Cardiac fibroblast (primary cell): ENCODE measurements at regions not wholly inside any gene's neighbourhood (a gene's known extent, or its start where the extent isn't known, plus 50 kb on each side); places are given as distances from the start of the nearest gene placed in this dataset.

Experiments used
- DNase-seq, 2 donors: peaks; one replicate each; pipeline versions ENCODE4 v3.0.0 to v3.0.0-alpha.2; 2010; ENCODE audit warnings: low read depth in 2 of 2
- H3K4me3 ChIP-seq, 2 donors: replicated peaks in 1 of 2; 1 replicate in 1 of 2; 2 replicates in 1 of 2; pipeline ENCODE4 v1.5.1; 2011; ENCODE audit warnings: low read depth in 2 of 2, low read length in 2 of 2, mild to moderate bottlenecking in 2 of 2, moderate library complexity in 1 of 2
- TF ChIP-seq, protein P1 (sequence below): IDR thresholded peaks from one replicate; pipeline ENCODE4 v1.5.1; 2011; ENCODE audit warnings: low read depth, mild to moderate bottlenecking, low read length, inconsistent platforms

DNA sequence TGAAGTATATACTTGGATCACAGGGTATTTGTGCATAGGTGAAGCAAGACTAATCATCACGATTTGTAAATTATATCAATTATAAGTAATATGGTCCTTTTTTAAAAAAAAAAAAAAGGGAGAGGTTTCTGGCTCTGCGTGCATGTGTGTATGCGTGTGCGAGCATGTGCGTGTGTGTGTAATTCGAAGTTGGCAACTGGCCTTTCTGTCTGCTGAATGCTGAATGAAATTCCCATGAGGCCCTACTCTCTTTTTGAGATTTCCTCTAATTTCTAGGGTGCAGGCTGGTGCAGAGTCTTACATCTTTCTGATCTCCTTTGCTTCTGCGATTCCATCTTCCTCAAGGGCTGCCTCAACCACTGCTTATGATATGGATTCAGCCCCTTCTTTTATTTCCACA is 212.2 kb downstream of the URB2 start:
- DNase-seq: no peak
- H3K4me3 ChIP-seq: no peak overlapping the region
- TF ChIP-seq, protein P1, sequence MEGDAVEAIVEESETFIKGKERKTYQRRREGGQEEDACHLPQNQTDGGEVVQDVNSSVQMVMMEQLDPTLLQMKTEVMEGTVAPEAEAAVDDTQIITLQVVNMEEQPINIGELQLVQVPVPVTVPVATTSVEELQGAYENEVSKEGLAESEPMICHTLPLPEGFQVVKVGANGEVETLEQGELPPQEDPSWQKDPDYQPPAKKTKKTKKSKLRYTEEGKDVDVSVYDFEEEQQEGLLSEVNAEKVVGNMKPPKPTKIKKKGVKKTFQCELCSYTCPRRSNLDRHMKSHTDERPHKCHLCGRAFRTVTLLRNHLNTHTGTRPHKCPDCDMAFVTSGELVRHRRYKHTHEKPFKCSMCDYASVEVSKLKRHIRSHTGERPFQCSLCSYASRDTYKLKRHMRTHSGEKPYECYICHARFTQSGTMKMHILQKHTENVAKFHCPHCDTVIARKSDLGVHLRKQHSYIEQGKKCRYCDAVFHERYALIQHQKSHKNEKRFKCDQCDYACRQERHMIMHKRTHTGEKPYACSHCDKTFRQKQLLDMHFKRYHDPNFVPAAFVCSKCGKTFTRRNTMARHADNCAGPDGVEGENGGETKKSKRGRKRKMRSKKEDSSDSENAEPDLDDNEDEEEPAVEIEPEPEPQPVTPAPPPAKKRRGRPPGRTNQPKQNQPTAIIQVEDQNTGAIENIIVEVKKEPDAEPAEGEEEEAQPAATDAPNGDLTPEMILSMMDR: no peak

DNA sequence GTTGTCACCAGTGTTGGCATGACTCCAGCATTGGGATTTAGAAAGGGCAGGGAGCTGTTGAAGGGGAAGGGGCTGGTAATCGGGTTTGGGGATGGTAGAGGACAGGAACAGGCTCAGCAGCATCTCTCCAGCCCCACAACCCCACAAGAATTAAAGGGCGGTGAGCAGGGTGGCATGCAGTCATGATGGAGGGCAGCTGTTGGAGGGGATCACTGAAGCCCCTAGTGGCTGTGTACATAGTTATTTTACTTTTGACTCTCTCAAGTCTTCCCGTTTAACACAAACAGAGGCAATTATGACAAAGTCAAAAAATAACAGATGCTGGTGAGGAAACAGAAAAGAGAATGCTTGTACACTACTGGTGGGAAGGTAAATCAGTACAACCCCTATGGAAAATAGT is 213.8 kb downstream of the URB2 start:
- no peak overlapping the region for H3K4me3 ChIP-seq
- no peak for DNase-seq
- TF ChIP-seq, protein P1: no peak

DNA sequence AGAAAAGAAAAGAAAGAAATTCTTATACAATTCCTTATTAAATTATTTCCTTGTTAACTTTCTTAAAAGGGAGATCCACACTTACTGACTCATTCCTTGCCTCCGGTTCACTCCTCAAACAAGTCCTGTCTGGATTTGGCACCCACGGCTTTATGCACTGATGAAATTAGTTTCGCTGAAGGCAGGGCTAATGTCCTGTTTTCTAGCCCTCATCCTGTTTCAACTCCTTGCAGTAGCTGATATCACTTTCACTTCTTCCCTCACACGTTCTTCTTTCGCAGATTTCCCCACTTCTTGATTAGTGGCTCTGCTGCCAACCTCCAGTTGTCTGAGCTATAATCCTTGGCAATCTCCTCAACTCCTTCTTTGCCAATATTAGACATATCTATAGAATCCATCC is 215.2 kb downstream of the URB2 start:
- H3K4me3 ChIP-seq: no peak overlapping the region
- TF ChIP-seq, protein P1: no peak
- DNase-seq: peak in 1 of 2 donors; percentile 19

DNA sequence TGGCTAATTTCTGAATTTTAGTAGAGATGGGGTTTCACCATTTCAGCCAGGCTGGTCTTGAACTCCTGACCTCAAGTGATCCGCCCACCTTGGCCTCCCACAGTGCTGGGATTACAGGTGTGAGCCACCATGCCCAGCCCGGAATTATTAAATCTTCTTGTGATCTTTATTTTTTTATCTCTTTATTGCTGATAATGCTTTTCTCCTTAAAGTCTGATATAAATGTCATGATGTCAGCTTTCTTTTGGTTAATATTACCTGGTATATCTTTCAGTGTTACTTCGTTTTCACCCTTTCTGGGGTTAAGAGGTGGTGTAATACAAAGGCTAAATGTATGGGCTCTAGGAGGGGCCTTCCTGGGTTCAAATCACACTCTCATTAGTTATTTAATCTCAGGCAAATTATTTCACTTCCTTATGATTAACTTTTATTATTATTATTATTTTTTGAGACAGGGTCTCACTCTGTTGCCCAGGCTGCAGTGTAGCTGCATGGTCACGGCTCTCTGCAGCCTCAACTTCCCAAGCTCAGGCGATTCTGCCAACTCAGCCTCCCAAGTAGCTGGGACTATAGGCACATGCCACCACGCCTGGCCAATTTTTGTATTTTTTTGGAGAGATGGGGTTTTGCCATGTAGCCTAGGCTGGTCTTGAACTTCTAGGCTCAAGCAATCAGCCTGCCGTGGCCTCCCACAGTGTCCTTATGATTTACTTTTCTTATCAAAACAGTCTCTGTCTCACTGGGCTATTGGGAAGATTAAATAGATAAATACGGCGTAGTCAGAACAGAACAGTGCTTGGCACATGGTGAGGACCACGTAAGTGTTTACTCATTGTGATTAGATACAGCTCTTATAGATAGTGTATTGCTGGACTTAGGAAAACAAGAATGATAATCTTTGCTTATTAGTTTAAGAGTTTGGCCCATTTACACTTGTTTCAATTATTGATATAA is 216.5 kb downstream of the URB2 start:
- no peak overlapping the region for H3K4me3 ChIP-seq
- TF ChIP-seq, protein P1: no peak
- no peak for DNase-seq

DNA sequence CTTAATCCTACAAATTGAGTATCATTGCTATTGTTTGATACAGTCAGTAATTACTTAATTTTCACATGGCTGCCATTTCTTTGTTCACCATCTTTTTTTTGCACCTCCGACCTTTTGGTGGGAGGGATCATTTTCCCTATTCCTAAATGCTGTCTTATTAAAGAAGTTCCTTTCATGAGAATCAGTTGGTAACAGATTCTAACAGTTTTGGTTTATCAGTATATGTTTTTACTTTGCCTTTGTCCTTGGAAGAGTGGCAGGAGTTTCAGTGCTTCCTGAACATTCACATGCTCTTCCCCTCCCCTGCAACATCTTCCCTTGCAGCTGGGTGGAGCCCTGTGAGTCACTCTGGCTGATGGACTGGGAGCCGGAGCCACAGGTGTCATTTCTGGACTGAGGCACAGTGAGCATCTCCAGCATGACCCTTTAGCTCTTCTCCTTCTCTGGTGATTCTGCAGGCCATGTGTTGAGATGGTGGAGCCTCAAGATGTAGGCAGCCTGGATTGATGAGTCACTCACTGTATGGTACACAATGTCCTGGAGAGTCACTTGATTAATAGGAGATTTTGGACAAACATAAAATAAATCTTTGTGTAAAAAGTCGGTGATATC is 217.7 kb downstream of the URB2 start:
- no peak overlapping the region for H3K4me3 ChIP-seq
- peak; percentile 29 to 53 for DNase-seq
- TF ChIP-seq, protein P1: peak; percentile 13

DNA sequence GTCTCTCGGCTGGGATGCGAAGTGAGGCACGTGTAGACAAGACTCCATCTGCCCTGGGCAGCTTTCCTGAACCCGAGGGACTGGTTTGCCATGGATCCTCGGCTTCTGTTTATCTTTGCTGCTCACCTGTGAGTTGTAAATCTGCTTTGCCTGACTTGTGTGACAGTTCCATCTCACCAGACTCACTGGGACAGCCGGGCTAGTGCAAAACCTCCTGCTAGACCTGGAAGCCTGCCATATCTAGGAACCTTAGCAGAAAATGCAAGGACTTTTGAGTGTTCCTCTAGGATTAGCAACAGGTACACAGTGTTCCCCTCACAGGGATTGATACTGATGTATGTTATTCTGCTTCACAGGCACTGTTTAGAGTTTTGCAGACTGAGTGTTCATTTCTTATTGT is 218.6 kb downstream of the URB2 start:
- DNase-seq: no peak
- H3K4me3 ChIP-seq: no peak overlapping the region
- TF ChIP-seq, protein P1: no peak
